CD1c-positive myeloid dendritic cell (primary cell): ENCODE measurements at regions not wholly inside any gene's neighbourhood (a gene's known extent, or its start where the extent isn't known, plus 50 kb on each side); places are given as distances from the start of the nearest gene placed in this dataset.

Experiments
- DNase-seq: peaks from one replicate; pipeline ENCODE4 v3.0.0-alpha.2; 2016; ENCODE audit errors: extremely low spot score

- DNase-seq, result no peak
Observed at GRCh38 chr14:44010071-44010470, 497.0 kb downstream of the FSCB start.

- DNase-seq, result no peak
Observed at GRCh38 chr14:44009642-44010041, 497.4 kb downstream of the FSCB start.

DNA sequence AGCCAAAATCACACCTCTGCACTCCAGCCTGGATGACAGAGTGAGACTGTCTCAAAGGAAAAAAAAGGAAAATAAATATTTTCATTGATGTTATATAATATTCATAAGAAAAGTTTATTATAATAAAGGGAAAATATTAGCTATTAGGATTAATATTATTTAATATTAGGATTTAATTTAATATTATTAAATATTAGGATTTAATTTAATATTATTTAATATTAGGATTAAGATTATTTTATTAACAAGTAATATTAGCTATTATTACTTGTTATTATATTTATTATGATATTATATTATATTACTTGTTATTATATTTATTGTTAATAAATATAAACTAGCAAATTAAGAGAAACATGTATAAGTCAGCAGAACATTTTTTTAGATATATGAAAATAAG lies 518.1 kb downstream of the FSCB start:
- no peak for DNase-seq

- DNase-seq, result no peak
Observed at GRCh38 chr14:43983721-43984120, 523.4 kb downstream of the FSCB start.

DNA sequence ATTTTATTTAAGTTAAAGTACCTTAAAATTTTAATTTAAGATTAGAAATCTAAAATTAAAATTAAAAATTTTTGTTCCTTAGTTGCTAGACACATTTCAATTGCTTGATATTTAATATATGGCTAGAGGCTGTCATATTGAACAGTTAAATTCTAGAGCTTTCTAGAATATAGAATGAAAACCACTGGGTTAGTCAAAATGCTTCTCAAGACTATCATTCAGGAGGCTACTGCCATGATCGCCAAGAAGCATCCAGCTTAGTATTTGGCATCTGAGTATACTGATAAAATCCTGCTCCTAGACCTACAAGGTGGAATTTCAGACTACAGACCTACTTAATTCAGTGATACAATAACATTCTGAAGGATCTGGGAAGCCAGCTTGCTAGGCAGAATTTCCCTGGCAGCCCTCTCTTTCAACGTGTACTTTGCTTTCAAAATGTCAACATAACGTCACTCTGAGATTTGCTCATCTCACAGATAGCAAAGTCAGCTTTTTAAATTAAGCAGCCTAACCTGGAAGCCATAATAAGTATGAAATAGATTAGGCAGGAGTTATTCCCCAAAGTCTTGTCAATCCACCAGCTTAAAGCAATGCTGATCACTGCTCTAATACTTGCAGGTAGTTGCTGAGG lies 525.8 kb downstream of the FSCB start:
- DNase-seq, result no peak

DNA sequence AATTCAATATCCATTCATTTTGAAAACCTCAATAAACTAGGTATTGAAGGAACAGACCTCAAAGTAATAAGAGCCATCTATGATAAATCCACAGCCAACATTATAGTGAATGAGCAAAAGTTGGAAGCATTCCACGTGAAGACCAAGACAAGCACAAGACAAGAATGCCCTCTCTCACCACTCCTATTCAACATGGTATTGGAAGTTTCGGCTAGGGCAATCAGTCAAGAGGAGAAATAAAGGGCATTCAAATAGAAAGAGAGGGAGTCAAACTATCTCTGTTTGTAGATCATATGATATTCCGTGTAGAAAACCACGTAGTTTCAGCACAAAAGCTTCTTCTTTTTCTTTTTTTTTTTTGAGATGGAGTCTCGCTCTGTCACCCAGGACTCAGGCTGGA lies 550.3 kb downstream of the FSCB start:
- DNase-seq, result no peak

DNA sequence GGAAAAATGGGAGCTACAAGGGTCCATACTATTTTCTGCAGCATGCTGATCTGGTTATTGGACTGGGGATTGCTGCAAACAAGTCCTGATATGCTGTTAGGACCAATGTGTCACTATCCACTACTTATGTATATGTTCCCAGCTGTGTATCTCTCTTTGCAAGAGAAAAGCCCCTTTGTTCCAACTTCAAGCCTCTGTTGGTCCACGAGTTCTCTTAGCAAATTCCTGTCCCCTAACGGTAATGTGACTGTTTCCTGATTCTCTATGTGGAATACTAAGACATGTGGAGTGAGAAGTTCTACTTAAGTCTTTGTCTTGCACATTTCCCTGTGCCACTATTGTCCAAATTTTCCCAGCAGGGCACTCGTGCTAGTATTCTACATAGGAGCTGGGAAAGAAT lies 557.7 kb downstream of the FSCB start:
- DNase-seq, result no peak

DNA sequence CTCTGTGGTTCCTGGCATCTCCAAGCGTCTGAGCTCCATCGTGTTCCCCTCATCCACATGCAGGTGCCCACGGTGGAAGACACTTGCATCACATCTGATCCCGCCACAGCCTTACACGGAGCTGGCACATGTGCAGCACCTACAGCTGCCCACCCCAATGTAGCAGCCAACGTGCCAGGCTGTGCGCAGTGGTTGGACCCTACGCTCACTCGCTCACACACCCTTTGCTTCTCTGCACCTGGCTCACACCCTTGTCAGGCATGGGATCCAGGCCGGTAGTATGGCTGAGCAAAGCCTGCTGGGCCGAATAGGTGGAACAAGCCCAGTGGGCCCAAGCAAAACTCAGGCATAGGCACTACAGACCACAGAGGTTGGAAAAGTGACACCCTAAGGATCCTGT lies 567.2 kb downstream of the FSCB start:
- DNase-seq, result no peak

- no peak for DNase-seq
Observed at GRCh38 chr14:43938588-43939281, 568.3 kb downstream of the FSCB start.

DNA sequence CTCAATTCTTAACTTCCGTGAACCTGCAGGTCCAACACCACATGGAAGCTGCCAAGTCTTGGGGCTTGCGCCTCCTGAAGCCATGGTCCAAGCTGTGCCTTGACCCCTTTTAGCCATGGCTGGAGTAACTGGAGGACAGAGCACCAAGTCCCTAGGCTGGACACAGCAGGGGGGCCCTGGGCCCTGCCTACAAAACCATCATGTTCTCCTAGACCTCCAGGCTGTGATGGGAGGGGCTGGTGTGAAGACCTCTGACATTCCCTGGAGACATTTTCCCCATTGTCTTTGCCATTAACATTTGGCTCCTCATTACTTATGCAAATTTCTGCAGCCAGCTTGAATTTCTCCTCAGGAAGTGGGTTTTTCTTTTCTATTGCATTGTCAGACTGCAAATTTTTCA lies 570.1 kb downstream of the FSCB start:
- DNase-seq, result no peak

DNA sequence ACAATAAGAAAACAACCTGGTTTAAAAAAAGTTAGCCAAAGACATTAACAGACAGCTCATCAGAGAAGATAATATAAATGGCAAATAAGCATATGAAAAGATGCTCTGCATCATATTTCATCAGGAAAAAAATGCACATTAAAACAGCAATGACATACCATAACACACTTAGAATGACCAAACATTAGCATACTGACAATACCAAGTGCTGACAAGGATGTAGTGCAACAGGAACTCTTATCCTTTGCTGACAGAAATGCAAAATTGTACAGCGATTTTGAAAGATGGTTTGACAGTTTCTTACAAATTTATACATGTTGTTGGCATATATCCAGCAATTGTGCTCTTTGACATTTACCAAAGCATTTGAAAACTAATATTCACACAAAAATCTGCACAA lies 573.0 kb downstream of the FSCB start:
- DNase-seq, result no peak

DNA sequence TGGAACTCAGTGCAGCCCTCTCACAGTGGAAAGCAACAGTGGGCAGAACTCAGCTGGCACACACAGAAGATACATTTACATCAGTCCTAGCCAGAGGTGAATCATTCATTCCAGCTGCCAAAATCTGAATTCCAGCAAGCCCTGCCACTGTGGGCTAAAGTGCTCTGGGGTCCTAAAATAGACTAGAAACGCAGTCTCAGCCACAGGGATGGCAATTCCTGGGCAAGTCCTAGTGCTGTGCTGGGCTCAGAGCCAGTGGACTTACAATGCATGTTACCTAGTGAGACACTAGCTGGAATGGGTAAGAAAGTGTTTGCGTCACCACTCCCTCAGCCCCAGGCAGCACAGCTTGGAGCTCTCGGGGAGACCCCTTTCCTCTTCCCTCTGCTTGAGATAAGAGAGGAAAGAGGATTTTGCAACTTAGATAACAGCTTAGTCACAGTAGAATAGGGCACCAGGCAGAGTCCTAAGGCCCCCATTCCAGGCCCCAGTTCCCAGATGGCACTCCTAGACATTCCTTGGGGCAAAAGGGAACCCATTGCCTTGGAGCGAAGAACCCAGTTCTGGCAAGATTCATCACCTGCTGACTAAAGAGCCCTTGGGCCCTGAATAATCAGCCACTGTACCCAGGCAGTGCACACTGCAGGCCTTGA lies 592.9 kb downstream of the FSCB start:
- no peak for DNase-seq

DNA sequence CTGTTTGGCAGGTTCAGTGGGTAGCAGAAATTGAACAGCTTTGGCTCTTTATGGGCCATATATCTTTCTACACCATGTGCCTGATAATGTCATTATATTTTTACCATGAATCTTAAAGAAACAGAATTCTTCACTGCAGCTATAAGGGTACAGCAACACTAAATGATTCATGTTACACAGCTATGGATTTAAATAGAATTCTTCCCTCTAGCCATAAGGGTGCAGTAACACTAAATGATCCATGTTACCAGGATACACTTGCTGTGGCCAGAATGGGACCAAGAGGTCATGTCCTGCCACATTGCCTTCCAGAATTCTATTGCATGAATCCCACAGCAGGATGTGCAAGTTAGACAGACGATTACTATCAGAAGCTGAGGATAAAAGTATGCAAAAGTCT lies 603.9 kb downstream of the FSCB start:
- no peak for DNase-seq

- no peak for DNase-seq
Observed at GRCh38 chr14:43901911-43902673, 605.0 kb downstream of the FSCB start.

- no peak for DNase-seq
Observed at GRCh38 chr14:43900173-43900655, 606.9 kb downstream of the FSCB start.

DNA sequence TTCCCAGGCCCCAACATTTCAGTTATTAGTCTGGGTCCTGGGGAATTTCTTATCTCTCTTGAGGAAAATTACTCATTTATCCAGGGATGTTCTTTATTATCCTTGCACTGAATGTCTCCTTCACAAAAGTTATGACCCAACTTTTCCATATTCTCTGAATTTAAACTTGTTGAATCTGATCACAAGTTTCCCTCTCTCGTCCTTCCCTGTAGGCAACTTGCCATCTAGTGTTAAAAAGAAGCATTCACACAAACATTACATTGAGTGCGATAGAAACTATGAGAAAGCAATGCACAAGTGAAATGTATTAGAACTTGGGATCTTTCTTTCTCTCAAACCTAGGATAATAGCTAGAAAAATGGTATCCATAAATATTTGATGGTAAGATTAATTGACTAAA lies 608.4 kb downstream of the FSCB start:
- no peak for DNase-seq

GRCh38 chr14:43896044-43896443 lies 611.0 kb downstream of the FSCB start:
- no peak for DNase-seq

- DNase-seq, result peak; percentile 18
Observed at GRCh38 chr14:43894534-43894933, 612.5 kb downstream of the FSCB start.

DNA sequence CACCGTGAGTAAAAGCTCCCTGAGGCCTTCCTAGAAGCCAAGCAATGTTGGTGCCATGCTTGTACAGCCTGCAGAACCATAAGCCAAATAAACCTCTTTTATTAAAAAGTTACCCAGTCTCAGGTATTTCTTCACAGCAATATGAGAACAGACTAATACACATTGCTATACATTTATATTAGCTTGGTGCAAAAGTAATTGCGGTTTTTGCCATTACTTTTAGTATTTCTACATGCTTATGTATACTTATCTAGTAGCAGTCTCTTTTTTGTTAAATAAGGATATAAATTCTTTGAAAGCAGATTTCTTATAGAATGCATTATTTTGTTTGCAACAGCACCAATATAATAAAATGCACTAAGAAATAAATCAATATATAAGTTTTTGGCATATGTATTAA lies 619.6 kb downstream of the FSCB start:
- DNase-seq, result no peak

DNA sequence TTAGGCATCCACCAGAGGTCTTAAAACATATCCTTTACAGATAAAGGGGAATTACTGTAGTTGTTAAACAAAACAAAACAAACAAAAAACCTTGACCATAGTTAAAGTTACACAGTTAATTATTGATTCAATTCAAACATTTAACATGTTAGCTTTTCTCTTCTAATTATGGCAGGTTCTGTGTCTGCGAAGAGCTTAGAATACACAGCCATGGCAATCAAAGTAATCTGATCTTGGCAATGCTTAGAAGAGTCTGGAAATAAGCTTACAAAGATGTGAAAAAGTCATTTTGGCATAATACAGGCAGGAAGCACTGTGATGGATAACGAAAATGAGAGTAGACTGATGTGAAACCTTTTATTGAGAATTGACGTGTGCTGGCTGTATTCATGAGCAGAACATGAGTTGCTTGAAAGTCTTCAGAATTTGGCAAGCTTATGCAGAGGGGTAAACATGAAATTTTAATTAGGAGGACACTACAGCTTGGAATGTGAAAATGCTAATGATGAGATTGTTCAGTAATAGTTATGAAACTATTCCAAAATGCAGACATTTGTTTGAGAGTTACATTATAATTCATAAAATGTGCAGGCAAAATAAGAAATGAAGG lies 629.6 kb downstream of the FSCB start:
- no peak for DNase-seq

DNA sequence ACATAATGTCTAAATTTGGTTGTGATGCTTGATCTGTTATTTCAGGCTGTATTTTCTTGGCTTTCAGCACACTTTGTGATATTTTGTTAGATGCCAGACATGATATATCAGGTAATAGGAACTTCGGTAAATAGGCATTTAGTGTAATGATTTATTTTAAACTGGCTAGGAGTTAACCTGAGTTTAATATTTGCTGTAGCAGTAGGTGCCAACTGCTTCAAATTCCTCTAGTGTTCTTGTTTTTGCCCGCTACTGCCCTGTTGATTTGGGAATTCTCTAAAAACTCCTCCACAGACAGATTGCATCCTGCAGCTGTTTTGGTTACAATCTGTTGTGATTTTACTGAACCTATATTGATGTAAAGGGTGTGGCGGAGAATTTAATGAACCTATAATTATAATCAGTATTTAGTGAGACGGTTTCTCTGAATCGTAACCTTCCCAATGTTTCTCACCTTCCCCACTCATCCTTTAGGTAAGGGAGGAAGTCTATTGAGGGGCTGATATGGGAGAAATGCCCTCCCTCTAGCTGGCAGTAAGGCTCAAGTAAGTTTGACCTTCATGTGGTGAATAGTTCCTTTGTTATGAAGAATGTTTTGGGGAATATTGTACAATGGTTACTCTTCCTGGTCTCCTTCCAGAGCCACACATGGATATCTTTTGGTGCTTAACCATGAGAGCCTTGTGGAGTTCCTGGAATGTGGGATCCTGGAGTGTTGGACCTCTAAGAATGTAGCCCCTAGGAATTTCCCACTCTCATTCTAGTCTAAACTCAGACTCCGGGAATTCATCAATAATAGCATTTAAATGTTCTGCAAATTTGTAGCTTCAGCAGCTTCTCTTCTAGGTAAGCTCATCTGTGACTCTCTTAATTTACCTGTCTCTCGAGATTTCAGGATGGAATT lies 634.1 kb downstream of the FSCB start:
- no peak for DNase-seq
